ENCODE measurements at regions not wholly inside any gene's neighbourhood (a gene's known extent, or its start where the extent isn't known, plus 50 kb on each side); places are given as distances from the start of the nearest gene placed in this dataset.

- POLR2A ChIA-PET: interaction anchor here (0.6 kb wide), 1 partner anchor 55 kb away, joined by 4 read pairs; no protein-coding TSS in a partner anchor
- no peaks in the 10 kb centered on the region for H3K36me3 Mint-ChIP-seq
- H3K4me3 Mint-ChIP-seq: no peak overlapping the region
- peaks cover 19% of the 10 kb centered on the region for H3K9me3 Mint-ChIP-seq
- no peaks in the 10 kb centered on the region for H3K4me1 Mint-ChIP-seq
- H3K27me3 Mint-ChIP-seq (ENCODE audit: low read depth): no peaks in the 10 kb centered on the region
- TF ChIP-seq GABPB1 (CRISPR knock-in tag; IDR thresholded peaks at IDR 0.05): no peak
- TF ChIP-seq STAT6 (CRISPR knock-in tag; conservative IDR thresholded peaks at IDR 0.05; ENCODE audit: low read depth): no peak
- TF ChIP-seq CREB1 (CRISPR knock-in tag; IDR thresholded peaks at IDR 0.05): no peak
- no peak for TF ChIP-seq ZNF263 (CRISPR knock-in tag; IDR thresholded peaks at IDR 0.05; ENCODE audit: low read depth)
- TF ChIP-seq ATF6 (CRISPR knock-in tag; IDR thresholded peaks at IDR 0.05): no peak
- TF ChIP-seq NFE2L1 (CRISPR knock-in tag; IDR thresholded peaks at IDR 0.05): no peak
- TF ChIP-seq ZNF138 (CRISPR knock-in tag; conservative IDR thresholded peaks at IDR 0.05): no peak
- TF ChIP-seq IRF2 (CRISPR knock-in tag; IDR thresholded peaks at IDR 0.05; ENCODE audit: borderline replicate concordance, low read depth): no peak
- TF ChIP-seq ATF3 (CRISPR knock-in tag; conservative IDR thresholded peaks at IDR 0.05): no peak
- no peak for TF ChIP-seq RORB (CRISPR knock-in tag; IDR thresholded peaks at IDR 0.05)
- no peak for TF ChIP-seq ATF1 (CRISPR knock-in tag; IDR thresholded peaks at IDR 0.05)
- no peak for TF ChIP-seq ZNF219 (CRISPR knock-in tag; IDR thresholded peaks at IDR 0.05; ENCODE audit: borderline replicate concordance)
- no peak for TF ChIP-seq ESRRA (CRISPR knock-in tag; IDR thresholded peaks at IDR 0.05; ENCODE audit: borderline replicate concordance)
- no peak for TF ChIP-seq E2F5 (CRISPR knock-in tag; IDR thresholded peaks at IDR 0.05)
- no peak for TF ChIP-seq TEAD1 (CRISPR knock-in tag; IDR thresholded peaks at IDR 0.05)
- TF ChIP-seq ZNF121 (CRISPR knock-in tag; IDR thresholded peaks at IDR 0.05): no peak
- no peak for TF ChIP-seq SMAD3 (CRISPR knock-in tag; IDR thresholded peaks at IDR 0.05; ENCODE audit: borderline replicate concordance)
- H3K27ac Mint-ChIP-seq: no peak overlapping the region
- DNase-seq (ENCODE audit: low spot score): no peak
- no peak for ATAC-seq
- CTCF ChIA-PET: no interaction called here
Measured at GRCh38 chr9:88872192-88872946, 118.9 kb upstream of the S1PR3 start.

- Mint-ChIP-seq H3K27me3 (ENCODE audit: low read depth) (no peaks in the 10 kb centered on the region), H3K27ac (no peak overlapping the region), H3K9me3 (peaks cover 13% of the 10 kb centered on the region), H3K36me3 (no peaks in the 10 kb centered on the region), H3K4me3 (no peak overlapping the region), H3K4me1 (no peaks in the 10 kb centered on the region)
- ATAC-seq (no peak), DNase-seq (ENCODE audit: low spot score) (no peak)
- POLR2A ChIA-PET: no interaction called here
- CTCF ChIA-PET: no interaction called here
- TF ChIP-seq MYBL2 (CRISPR knock-in tag; IDR thresholded peaks at IDR 0.05): no peak
- no peak for TF ChIP-seq ZNF416 (CRISPR knock-in tag; IDR thresholded peaks at IDR 0.05)
- TF ChIP-seq AFF4 (CRISPR knock-in tag; IDR thresholded peaks at IDR 0.05; ENCODE audit: borderline replicate concordance): no peak
- no peak for TF ChIP-seq ATF1 (CRISPR knock-in tag; IDR thresholded peaks at IDR 0.05)
- TF ChIP-seq ERG (CRISPR knock-in tag; IDR thresholded peaks at IDR 0.05): no peak
- no peak for TF ChIP-seq JUN (CRISPR knock-in tag; IDR thresholded peaks at IDR 0.05)
- no peak for TF ChIP-seq TCF7 (CRISPR knock-in tag; IDR thresholded peaks at IDR 0.05; ENCODE audit: low read depth)
- TF ChIP-seq TEAD1 (CRISPR knock-in tag; IDR thresholded peaks at IDR 0.05): no peak
- no peak for TF ChIP-seq IRF1 (CRISPR knock-in tag; IDR thresholded peaks at IDR 0.05)
- no peak for TF ChIP-seq GTF2I (CRISPR knock-in tag; conservative IDR thresholded peaks at IDR 0.05)
Measured at GRCh38 chr9:88873635-88874034, 117.6 kb upstream of the S1PR3 start.

Data from WTC11 (cell line).